ENCODE measurements at regions not wholly inside any gene's neighbourhood (a gene's known extent, or its start where the extent isn't known, plus 50 kb on each side); places are given as distances from the start of the nearest gene placed in this dataset.

- FAIRE-seq (no peak), DNase-seq (ENCODE audit: insufficient read length) (no peak)
- no peak for TF ChIP-seq TAF1 (IDR thresholded peaks at IDR 0.05; ENCODE audit: borderline replicate concordance, low read depth, low read length)
- TF ChIP-seq POLR2A (IDR thresholded peaks at IDR 0.05; ENCODE audit: low read depth, low read length): no peak
Measured at GRCh38 chr20:5374171-5374570, 57.4 kb upstream of the PROKR2 start.

GRCh38 chr20:5372371-5372770 lies 55.6 kb upstream of the PROKR2 start:
- TF ChIP-seq TAF1 (IDR thresholded peaks at IDR 0.05; ENCODE audit: borderline replicate concordance, low read depth, low read length) (no peak), POLR2AphosphoS5 (IDR thresholded peaks at IDR 0.05; ENCODE audit: low read depth, low read length) (no peak), POLR2A (IDR thresholded peaks at IDR 0.05; ENCODE audit: low read depth, low read length) (no peak)
- DNase-seq (ENCODE audit: insufficient read length) (no peak), FAIRE-seq (no peak)

GRCh38 chr20:5369629-5370028 lies 52.9 kb upstream of the PROKR2 start:
- FAIRE-seq: no peak

More at GRCh38 chr20:5369629-5370028, 52.9 kb upstream of the PROKR2 start:
- no peak for DNase-seq (ENCODE audit: insufficient read length)
- TF ChIP-seq TAF1 (IDR thresholded peaks at IDR 0.05; ENCODE audit: borderline replicate concordance, low read depth, low read length): no peak
- TF ChIP-seq POLR2A (IDR thresholded peaks at IDR 0.05; ENCODE audit: low read depth, low read length): no peak
- TF ChIP-seq POLR2AphosphoS5 (IDR thresholded peaks at IDR 0.05; ENCODE audit: low read depth, low read length): no peak

Measured in GM12892 (cell line).